ENCODE measurements at regions not wholly inside any gene's neighbourhood (a gene's known extent, or its start where the extent isn't known, plus 50 kb on each side); places are given as distances from the start of the nearest gene placed in this dataset.

GRCh38 chr10:111524134-111524533, 447.3 kb downstream of the ADRA2A start:
- Histone ChIP-seq H3K79me2 (ENCODE audit: insufficient read depth, low read length) (no peaks in the 10 kb centered on the region), H3K23ac (ENCODE audit: insufficient read length, low read depth, low read length) (no peak overlapping the region), H2BK5ac (ENCODE audit: insufficient read length, low read length) (no peak overlapping the region), H3K9me3 (ENCODE audit: control insufficient read depth, low read depth, low read length) (no peaks in the 10 kb centered on the region), H3K56ac (ENCODE audit: insufficient read length, low read depth, low read length) (no peak overlapping the region), H3T11ph (ENCODE audit: low read length) (no peak overlapping the region), H2BK20ac (ENCODE audit: low read depth, low read length, poor library complexity, severe bottlenecking) (no peak overlapping the region), H2AK5ac (ENCODE audit: insufficient read length, low read length) (no peak overlapping the region), H2AFZ (ENCODE audit: low read length) (no peak overlapping the region), H3K18ac (ENCODE audit: insufficient read length, low read depth, low read length) (no peak overlapping the region), H3K79me1 (ENCODE audit: insufficient read depth, low read depth, low read length, poor library complexity, severe bottlenecking) (no peaks in the 10 kb centered on the region), H3K27ac (ENCODE audit: insufficient read length, low read depth, low read length) (no peak overlapping the region), H3K4me2 (ENCODE audit: insufficient read depth, insufficient read length, low read length) (no peak overlapping the region), H3K9ac (ENCODE audit: extremely low read depth, insufficient read length, low read length) (no peak overlapping the region), H3K27me3 (ENCODE audit: insufficient read depth, low read length) (no peaks in the 10 kb centered on the region), H3K14ac (ENCODE audit: insufficient read depth, low read length) (no peak overlapping the region), H4K91ac (ENCODE audit: insufficient read length, low read depth, low read length) (no peak overlapping the region), H4K20me1 (ENCODE audit: control insufficient read depth, insufficient read depth, insufficient read length) (no peaks in the 10 kb centered on the region), H4K5ac (ENCODE audit: insufficient read length, low read depth, low read length) (no peak overlapping the region), H3K4ac (ENCODE audit: low read depth, low read length) (no peak overlapping the region), H3K23me2 (ENCODE audit: insufficient read length, low read depth, low read length, poor library complexity, severe bottlenecking) (no peaks in the 10 kb centered on the region), H2BK120ac (ENCODE audit: low read depth, low read length, poor library complexity, severe bottlenecking) (no peak overlapping the region), H2BK12ac (ENCODE audit: insufficient read length, low read depth, low read length) (no peak overlapping the region), H2BK15ac (ENCODE audit: low read depth, low read length) (no peak overlapping the region), H4K8ac (replicated peaks; ENCODE audit: insufficient read length, low read depth, low read length) (no peak overlapping the region), H3K4me1 (ENCODE audit: insufficient read depth, low read length) (no peaks in the 10 kb centered on the region)
- Mint-ChIP-seq H3K4me1 (no peaks in the 10 kb centered on the region), H3K27me3 (ENCODE audit: low read depth) (no peaks in the 10 kb centered on the region), H3K36me3 (ENCODE audit: insufficient read depth in 1 of 3, low read depth in 3 of 3) (no peaks in the 10 kb centered on the region), H3K9me3 (no peaks in the 10 kb centered on the region), H3K27ac (no peak overlapping the region; a peak in 1 of 7 replicates), H3K4me3 (no peak overlapping the region)
- no CpG with 5 or more reads among the region's 3 CpGs for WGBS (ENCODE audit: extremely low coverage, insufficient read length, low lambda C conversion rate)
- TF ChIP-seq, protein P1, sequence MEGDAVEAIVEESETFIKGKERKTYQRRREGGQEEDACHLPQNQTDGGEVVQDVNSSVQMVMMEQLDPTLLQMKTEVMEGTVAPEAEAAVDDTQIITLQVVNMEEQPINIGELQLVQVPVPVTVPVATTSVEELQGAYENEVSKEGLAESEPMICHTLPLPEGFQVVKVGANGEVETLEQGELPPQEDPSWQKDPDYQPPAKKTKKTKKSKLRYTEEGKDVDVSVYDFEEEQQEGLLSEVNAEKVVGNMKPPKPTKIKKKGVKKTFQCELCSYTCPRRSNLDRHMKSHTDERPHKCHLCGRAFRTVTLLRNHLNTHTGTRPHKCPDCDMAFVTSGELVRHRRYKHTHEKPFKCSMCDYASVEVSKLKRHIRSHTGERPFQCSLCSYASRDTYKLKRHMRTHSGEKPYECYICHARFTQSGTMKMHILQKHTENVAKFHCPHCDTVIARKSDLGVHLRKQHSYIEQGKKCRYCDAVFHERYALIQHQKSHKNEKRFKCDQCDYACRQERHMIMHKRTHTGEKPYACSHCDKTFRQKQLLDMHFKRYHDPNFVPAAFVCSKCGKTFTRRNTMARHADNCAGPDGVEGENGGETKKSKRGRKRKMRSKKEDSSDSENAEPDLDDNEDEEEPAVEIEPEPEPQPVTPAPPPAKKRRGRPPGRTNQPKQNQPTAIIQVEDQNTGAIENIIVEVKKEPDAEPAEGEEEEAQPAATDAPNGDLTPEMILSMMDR (conservative IDR thresholded peaks at IDR 0.05): no peak
- no peak for DNase-seq
